ENCODE measurements at regions not wholly inside any gene's neighbourhood (a gene's known extent, or its start where the extent isn't known, plus 50 kb on each side); places are given as distances from the start of the nearest gene placed in this dataset.

DNA sequence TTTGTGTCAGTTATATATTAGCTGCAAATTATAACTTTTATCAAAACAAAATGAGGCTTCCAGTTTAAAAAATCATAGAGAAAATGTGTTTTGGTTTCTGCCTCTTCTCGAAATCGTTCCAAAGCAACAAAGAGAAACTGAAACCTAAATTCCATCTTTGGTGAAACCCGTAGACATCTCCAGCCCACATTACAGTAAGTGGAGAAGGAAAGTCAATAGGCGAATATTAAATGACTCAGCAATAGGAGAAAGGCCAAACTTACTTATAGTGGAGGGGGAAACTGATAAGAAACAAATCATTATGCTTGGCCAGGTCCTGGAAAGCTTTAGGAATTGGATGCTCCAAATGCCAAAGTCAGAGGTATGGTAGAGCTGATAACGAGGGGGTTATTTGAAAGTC is 103.0 kb upstream of the SHISA6 start:
- no peaks in the 10 kb centered on the region for H3K79me2 ChIP-seq (ENCODE audit: control insufficient read depth, insufficient read depth, low read length)
- H3K9ac ChIP-seq (replicated peaks; ENCODE audit: extremely low read depth, insufficient read depth, low read length) = no peak overlapping the region
- no peak overlapping the region for H3K27ac ChIP-seq (ENCODE audit: insufficient read depth, low read depth, low read length)
- dilution Hi-C loops (cut with MboI; ENCODE audit: extremely low pct_ligation_motif_present, low sequenced_read_pairs) (no loop called here), intact Hi-C loops (cut with micrococcal nuclease) (no loop called here)
- H3K4me1 ChIP-seq (ENCODE audit: control insufficient read depth, extremely low read depth, insufficient read depth, low read length) = no peaks in the 10 kb centered on the region
- no peaks in the 10 kb centered on the region for H3K9me1 ChIP-seq (replicated peaks; ENCODE audit: control insufficient read depth, extremely low read depth, insufficient read depth, low read length)
- BruUV-seq (replicated peaks) = no TSS peak
- ChIA-PET CTCF (no interaction called here), POLR2A (no interaction called here)
- no peak for DNase-seq (ENCODE audit: low read depth, low spot score)
- FAIRE-seq = no peak
- no peaks in the 10 kb centered on the region for H3K27me3 ChIP-seq (ENCODE audit: control insufficient read depth in 2 of 2, insufficient read depth in 2 of 2, low read length in 2 of 2)
- no peak overlapping the region for H2AFZ ChIP-seq (ENCODE audit: low read depth, low read length)
- no peak overlapping the region for H3K4me3 ChIP-seq (replicated peaks in 1 of 3; ENCODE audit: insufficient read depth in 1 of 3, low read depth in 1 of 3, low read length in 3 of 3)
- TF ChIP-seq, protein P1, sequence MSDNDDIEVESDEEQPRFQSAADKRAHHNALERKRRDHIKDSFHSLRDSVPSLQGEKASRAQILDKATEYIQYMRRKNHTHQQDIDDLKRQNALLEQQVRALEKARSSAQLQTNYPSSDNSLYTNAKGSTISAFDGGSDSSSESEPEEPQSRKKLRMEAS (IDR thresholded peaks at IDR 0.05; ENCODE audit: insufficient read depth, insufficient read length) = no peak
- TF ChIP-seq POLR2AphosphoS5 (IDR thresholded peaks at IDR 0.05; ENCODE audit: insufficient read depth, low read depth, low read length) = no peak
- no peak for TF ChIP-seq JUN (IDR thresholded peaks at IDR 0.05; ENCODE audit: borderline replicate concordance, insufficient read depth, insufficient read length, low read depth)
- no peak for TF ChIP-seq GATA2 (IDR thresholded peaks at IDR 0.05; ENCODE audit: insufficient read depth, insufficient read length, low read depth, low read length)
- no peak for TF ChIP-seq EZH2 (IDR thresholded peaks at IDR 0.05; ENCODE audit: borderline replicate concordance, low read depth, low read length, severe bottlenecking)
- TF ChIP-seq MYC (IDR thresholded peaks at IDR 0.05; ENCODE audit: low read depth, low read length) = no peak
- TF ChIP-seq, protein P2, sequence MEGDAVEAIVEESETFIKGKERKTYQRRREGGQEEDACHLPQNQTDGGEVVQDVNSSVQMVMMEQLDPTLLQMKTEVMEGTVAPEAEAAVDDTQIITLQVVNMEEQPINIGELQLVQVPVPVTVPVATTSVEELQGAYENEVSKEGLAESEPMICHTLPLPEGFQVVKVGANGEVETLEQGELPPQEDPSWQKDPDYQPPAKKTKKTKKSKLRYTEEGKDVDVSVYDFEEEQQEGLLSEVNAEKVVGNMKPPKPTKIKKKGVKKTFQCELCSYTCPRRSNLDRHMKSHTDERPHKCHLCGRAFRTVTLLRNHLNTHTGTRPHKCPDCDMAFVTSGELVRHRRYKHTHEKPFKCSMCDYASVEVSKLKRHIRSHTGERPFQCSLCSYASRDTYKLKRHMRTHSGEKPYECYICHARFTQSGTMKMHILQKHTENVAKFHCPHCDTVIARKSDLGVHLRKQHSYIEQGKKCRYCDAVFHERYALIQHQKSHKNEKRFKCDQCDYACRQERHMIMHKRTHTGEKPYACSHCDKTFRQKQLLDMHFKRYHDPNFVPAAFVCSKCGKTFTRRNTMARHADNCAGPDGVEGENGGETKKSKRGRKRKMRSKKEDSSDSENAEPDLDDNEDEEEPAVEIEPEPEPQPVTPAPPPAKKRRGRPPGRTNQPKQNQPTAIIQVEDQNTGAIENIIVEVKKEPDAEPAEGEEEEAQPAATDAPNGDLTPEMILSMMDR (IDR thresholded peaks at IDR 0.05; ENCODE audit: extremely low read depth in 1 of 2, insufficient read depth in 1 of 2, low read depth in 1 of 2, low read length in 2 of 2) = no peak
- no peak for TF ChIP-seq FOS (IDR thresholded peaks at IDR 0.05; ENCODE audit: borderline replicate concordance, insufficient read depth, low read length)
- TF ChIP-seq POLR2A (IDR thresholded peaks at IDR 0.05; ENCODE audit: low read depth, low read length) = no peak
- no peak overlapping the region for H3K4me2 ChIP-seq (ENCODE audit: insufficient read depth, low read length)
- H4K20me1 ChIP-seq (replicated peaks; ENCODE audit: control insufficient read depth, extremely low read depth, insufficient read depth, low read length) = peaks cover 2% of the 10 kb centered on the region
- no peaks in the 10 kb centered on the region for H3K36me3 ChIP-seq (ENCODE audit: control insufficient read depth in 2 of 2, extremely low read depth in 1 of 2, insufficient read depth in 2 of 2, low read length in 2 of 2)
- peaks cover 3% of the 10 kb centered on the region for H3K9me3 ChIP-seq (replicated peaks; ENCODE audit: control insufficient read depth, insufficient read depth, low read length)
